Vagina (tissue), 2 donors: ENCODE measurements at regions not wholly inside any gene's neighbourhood (a gene's known extent, or its start where the extent isn't known, plus 50 kb on each side); places are given as distances from the start of the nearest gene placed in this dataset.
"Not testable (repeated sequence)": the region's sequence is repeated elsewhere in the genome, so short reads cannot be mapped to it uniquely, and the experiment has no call there.

Experiments
- CTCF ChIP-seq, 3 experiments: fragments of 450-650 bp in 2 of 3; fragments of 200-600 bp in 1 of 3; sonication (generic) in 1 of 3; IDR thresholded peaks; one replicate each; pipeline ENCODE4 v1.5.1; 2017 to 2019; ENCODE audit warnings: antibody characterized with exemption in 3 of 3, mild to moderate bottlenecking in 2 of 3, moderate library complexity in 2 of 3
- POLR2A ChIP-seq, 2 donors: fragments of 450-650 bp; IDR thresholded peaks; one replicate each; pipeline ENCODE4 v1.6.1; 2017; ENCODE audit warnings: antibody characterized with exemption in 2 of 2, mild to moderate bottlenecking in 2 of 2, moderate library complexity in 2 of 2
- POLR2AphosphoS5 ChIP-seq, 2 donors: sonication (generic); formaldehyde crosslinking; IDR thresholded peaks; one replicate each; pipeline ENCODE4 v1.9.0; 2017; ENCODE audit warnings: antibody characterized with exemption in 2 of 2, mild to moderate bottlenecking in 2 of 2, low read depth in 1 of 2; ENCODE audit not compliant: insufficient read depth in 1 of 2

- TF ChIP-seq CTCF (IDR thresholded peaks at IDR 0.05); POLR2A (IDR thresholded peaks at IDR 0.05); POLR2AphosphoS5 (IDR thresholded peaks at IDR 0.05; ENCODE audit: insufficient read depth in 1 of 2, low read depth in 1 of 2): not testable (repeated sequence)
Measured at GRCh38 chr22:23434198-23434830, 145.8 kb downstream of the IGLL1 start.
